ENCODE measurements at regions not wholly inside any gene's neighbourhood (a gene's known extent, or its start where the extent isn't known, plus 50 kb on each side); places are given as distances from the start of the nearest gene placed in this dataset.

- no peak for TF ChIP-seq RAD21 (IDR thresholded peaks at IDR 0.05; ENCODE audit: low read length)
- TF ChIP-seq, protein P1, sequence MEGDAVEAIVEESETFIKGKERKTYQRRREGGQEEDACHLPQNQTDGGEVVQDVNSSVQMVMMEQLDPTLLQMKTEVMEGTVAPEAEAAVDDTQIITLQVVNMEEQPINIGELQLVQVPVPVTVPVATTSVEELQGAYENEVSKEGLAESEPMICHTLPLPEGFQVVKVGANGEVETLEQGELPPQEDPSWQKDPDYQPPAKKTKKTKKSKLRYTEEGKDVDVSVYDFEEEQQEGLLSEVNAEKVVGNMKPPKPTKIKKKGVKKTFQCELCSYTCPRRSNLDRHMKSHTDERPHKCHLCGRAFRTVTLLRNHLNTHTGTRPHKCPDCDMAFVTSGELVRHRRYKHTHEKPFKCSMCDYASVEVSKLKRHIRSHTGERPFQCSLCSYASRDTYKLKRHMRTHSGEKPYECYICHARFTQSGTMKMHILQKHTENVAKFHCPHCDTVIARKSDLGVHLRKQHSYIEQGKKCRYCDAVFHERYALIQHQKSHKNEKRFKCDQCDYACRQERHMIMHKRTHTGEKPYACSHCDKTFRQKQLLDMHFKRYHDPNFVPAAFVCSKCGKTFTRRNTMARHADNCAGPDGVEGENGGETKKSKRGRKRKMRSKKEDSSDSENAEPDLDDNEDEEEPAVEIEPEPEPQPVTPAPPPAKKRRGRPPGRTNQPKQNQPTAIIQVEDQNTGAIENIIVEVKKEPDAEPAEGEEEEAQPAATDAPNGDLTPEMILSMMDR (conservative IDR thresholded peaks at IDR 0.05; ENCODE audit: low read depth, low read length) = no peak
- TF ChIP-seq NFE2L2 (IDR thresholded peaks at IDR 0.05; ENCODE audit: low read depth, low read length) = no peak
- no peak for TF ChIP-seq CHD1 (IDR thresholded peaks at IDR 0.05; ENCODE audit: low read depth, low read length)
- TF ChIP-seq MAFK (IDR thresholded peaks at IDR 0.05; ENCODE audit: low read depth, low read length) = no peak
Observed at GRCh38 chr7:136069840-136070529, 92.8 kb upstream of the MTPN start.
